ENCODE measurements at regions not wholly inside any gene's neighbourhood (a gene's known extent, or its start where the extent isn't known, plus 50 kb on each side); places are given as distances from the start of the nearest gene placed in this dataset.

DNA sequence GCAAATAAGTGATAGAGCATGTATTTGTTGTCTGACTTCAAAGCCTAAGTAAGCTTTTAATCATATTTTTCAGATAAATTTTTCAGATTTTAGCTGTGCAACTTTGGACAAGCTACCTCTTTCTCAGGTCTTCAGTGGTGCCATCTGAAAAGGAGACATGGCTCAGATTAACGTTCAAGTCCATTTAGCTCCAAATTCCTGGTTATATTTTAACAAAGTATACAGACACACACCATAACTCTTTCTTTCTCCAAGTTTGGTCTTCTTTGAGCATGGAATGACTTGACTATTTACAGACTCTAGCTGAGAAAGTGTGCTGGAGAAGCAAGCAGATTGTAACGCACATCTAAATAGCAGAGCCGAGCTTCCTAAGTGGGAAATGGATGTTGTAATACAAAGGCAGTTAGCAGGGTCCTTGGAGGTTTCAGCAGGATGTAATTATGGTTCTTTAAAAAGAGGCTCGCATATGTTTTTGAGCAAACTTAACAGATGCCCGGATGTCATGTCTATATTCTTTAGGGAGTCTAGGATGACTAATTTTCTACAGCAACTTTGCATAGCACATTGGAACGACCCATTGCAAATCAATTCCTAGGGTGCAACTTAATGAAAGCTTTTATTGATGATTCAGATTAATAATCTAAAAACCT is 128.1 kb upstream of the E2F8 start:
- no peak overlapping the region for H3K27ac ChIP-seq (ENCODE audit: control insufficient read depth, insufficient read depth)
- ChIA-PET CTCF (interaction anchor here (0.8 to 1.5 kb wide), 4 partner anchors 13 to 110 kb away, joined by 3 to 4 read pairs (median 3); no protein-coding TSS in a partner anchor), POLR2A (interaction anchor here (1.4 kb wide), 1 partner anchor 9 kb away, joined by 3 read pairs; no protein-coding TSS in a partner anchor), SMC1A (ENCODE audit: uncharacterized antibody, unreplicated experiment) (interaction anchor here (0.8 to 1.6 kb wide), 5 partner anchors 11 to 96 kb away, joined by 3 to 4 read pairs (median 3); no protein-coding TSS in a partner anchor), RAD21 (ENCODE audit: unreplicated experiment) (interaction anchor here (1.2 kb wide), 1 partner anchor 106 kb away, joined by 3 read pairs; no protein-coding TSS in a partner anchor)
- no peak for ATAC-seq
- in situ Hi-C loops (cut with MboI), result no loop called here
- H4K20me1 ChIP-seq (ENCODE audit: control insufficient read depth, insufficient read depth), result no peaks in the 10 kb centered on the region
- H3K4me3 ChIP-seq, result no peak overlapping the region
- H2AFZ ChIP-seq (ENCODE audit: control insufficient read depth, low read depth, low read length), result no peak overlapping the region
- FAIRE-seq, result no peak
- intact Hi-C loops (cut with micrococcal nuclease; ENCODE audit: unreplicated experiment), result no loop called here
- H3K36me3 ChIP-seq (ENCODE audit: control insufficient read depth in 2 of 2, insufficient read depth in 2 of 2, low read length in 1 of 2), result no peaks in the 10 kb centered on the region
- peaks cover 12% of the 10 kb centered on the region; the same call in 1 of the 2 replicates for H3K4me1 ChIP-seq (ENCODE audit: control insufficient read depth, insufficient read depth, low read length)
- no peak overlapping the region for H3K9ac ChIP-seq (ENCODE audit: control insufficient read depth, insufficient read depth, low read length)
- H3K9me3 ChIP-seq (replicated peaks; ENCODE audit: control insufficient read depth, insufficient read depth, low read length), result no peaks in the 10 kb centered on the region; the same call in 2 of the 3 replicates
- 32% methylated on average over 6 of the region's 6 CpGs for WGBS (ENCODE audit: insufficient coverage, insufficient replicate concordance, low lambda C conversion rate, missing lambda C conversion rate)
- BruUV-seq (replicated peaks), result no TSS peak
- no peak for DNase-seq (ENCODE audit: low read depth, low spot score)
- H3K27me3 ChIP-seq (replicated peaks in 1 of 2; ENCODE audit: control insufficient read depth in 2 of 2, insufficient read depth in 2 of 2, low read length in 1 of 2), result no peaks in the 10 kb centered on the region
- no peak for TF ChIP-seq EZH2 (IDR thresholded peaks at IDR 0.05; ENCODE audit: borderline replicate concordance, control insufficient read depth, low read depth, low read length)
- TF ChIP-seq ZNF622 (IDR thresholded peaks at IDR 0.05), result no peak
- TF ChIP-seq NR2F1 (conservative IDR thresholded peaks at IDR 0.05), result no peak
- TF ChIP-seq YY1 (IDR thresholded peaks at IDR 0.05; ENCODE audit: low read depth, low read length), result no peak
- TF ChIP-seq EP300 (IDR thresholded peaks at IDR 0.05; ENCODE audit: borderline replicate concordance in 1 of 2, control insufficient read depth in 1 of 2, low read depth in 2 of 2, low read length in 2 of 2), result no peak
- TF ChIP-seq ZNF24 (IDR thresholded peaks at IDR 0.05), result no peak
- no peak for TF ChIP-seq SIX5 (IDR thresholded peaks at IDR 0.05; ENCODE audit: low read depth, low read length, severe bottlenecking)
- TF ChIP-seq, protein P1, sequence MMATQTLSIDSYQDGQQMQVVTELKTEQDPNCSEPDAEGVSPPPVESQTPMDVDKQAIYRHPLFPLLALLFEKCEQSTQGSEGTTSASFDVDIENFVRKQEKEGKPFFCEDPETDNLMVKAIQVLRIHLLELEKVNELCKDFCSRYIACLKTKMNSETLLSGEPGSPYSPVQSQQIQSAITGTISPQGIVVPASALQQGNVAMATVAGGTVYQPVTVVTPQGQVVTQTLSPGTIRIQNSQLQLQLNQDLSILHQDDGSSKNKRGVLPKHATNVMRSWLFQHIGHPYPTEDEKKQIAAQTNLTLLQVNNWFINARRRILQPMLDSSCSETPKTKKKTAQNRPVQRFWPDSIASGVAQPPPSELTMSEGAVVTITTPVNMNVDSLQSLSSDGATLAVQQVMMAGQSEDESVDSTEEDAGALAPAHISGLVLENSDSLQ (IDR thresholded peaks at IDR 0.05), result no peak
- TF ChIP-seq, protein P2, sequence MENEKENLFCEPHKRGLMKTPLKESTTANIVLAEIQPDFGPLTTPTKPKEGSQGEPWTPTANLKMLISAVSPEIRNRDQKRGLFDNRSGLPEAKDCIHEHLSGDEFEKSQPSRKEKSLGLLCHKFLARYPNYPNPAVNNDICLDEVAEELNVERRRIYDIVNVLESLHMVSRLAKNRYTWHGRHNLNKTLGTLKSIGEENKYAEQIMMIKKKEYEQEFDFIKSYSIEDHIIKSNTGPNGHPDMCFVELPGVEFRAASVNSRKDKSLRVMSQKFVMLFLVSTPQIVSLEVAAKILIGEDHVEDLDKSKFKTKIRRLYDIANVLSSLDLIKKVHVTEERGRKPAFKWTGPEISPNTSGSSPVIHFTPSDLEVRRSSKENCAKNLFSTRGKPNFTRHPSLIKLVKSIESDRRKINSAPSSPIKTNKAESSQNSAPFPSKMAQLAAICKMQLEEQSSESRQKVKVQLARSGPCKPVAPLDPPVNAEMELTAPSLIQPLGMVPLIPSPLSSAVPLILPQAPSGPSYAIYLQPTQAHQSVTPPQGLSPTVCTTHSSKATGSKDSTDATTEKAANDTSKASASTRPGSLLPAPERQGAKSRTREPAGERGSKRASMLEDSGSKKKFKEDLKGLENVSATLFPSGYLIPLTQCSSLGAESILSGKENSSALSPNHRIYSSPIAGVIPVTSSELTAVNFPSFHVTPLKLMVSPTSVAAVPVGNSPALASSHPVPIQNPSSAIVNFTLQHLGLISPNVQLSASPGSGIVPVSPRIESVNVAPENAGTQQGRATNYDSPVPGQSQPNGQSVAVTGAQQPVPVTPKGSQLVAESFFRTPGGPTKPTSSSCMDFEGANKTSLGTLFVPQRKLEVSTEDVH (IDR thresholded peaks at IDR 0.05; ENCODE audit: low read depth, partially characterized antibody), result no peak
- no peak for TF ChIP-seq SMAD5 (IDR thresholded peaks at IDR 0.05; ENCODE audit: low read depth)
- TF ChIP-seq SMC3 (IDR thresholded peaks at IDR 0.05; ENCODE audit: borderline replicate concordance, low read length), result no peak
- no peak for TF ChIP-seq YBX1 (IDR thresholded peaks at IDR 0.05)
- TF ChIP-seq, protein P3, sequence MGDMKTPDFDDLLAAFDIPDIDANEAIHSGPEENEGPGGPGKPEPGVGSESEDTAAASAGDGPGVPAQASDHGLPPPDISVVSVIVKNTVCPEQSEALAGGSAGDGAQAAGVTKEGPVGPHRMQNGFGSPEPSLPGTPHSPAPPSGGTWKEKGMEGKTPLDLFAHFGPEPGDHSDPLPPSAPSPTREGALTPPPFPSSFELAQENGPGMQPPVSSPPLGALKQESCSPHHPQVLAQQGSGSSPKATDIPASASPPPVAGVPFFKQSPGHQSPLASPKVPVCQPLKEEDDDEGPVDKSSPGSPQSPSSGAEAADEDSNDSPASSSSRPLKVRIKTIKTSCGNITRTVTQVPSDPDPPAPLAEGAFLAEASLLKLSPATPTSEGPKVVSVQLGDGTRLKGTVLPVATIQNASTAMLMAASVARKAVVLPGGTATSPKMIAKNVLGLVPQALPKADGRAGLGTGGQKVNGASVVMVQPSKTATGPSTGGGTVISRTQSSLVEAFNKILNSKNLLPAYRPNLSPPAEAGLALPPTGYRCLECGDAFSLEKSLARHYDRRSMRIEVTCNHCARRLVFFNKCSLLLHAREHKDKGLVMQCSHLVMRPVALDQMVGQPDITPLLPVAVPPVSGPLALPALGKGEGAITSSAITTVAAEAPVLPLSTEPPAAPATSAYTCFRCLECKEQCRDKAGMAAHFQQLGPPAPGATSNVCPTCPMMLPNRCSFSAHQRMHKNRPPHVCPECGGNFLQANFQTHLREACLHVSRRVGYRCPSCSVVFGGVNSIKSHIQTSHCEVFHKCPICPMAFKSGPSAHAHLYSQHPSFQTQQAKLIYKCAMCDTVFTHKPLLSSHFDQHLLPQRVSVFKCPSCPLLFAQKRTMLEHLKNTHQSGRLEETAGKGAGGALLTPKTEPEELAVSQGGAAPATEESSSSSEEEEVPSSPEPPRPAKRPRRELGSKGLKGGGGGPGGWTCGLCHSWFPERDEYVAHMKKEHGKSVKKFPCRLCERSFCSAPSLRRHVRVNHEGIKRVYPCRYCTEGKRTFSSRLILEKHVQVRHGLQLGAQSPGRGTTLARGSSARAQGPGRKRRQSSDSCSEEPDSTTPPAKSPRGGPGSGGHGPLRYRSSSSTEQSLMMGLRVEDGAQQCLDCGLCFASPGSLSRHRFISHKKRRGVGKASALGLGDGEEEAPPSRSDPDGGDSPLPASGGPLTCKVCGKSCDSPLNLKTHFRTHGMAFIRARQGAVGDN (IDR thresholded peaks at IDR 0.05), result no peak
- TF ChIP-seq JUND (IDR thresholded peaks at IDR 0.05; ENCODE audit: low read depth, low read length), result no peak
- H3K79me2 ChIP-seq (ENCODE audit: control insufficient read depth, insufficient read depth, low read length), result no peaks in the 10 kb centered on the region
- no peak overlapping the region for H3K4me2 ChIP-seq (ENCODE audit: control insufficient read depth, insufficient read depth)

Data from GM12878 (cell line).